HG03095 (cell line): ENCODE measurements at regions not wholly inside any gene's neighbourhood (a gene's known extent, or its start where the extent isn't known, plus 50 kb on each side); places are given as distances from the start of the nearest gene placed in this dataset.

Experiments used
- ATAC-seq: cut with Tn5 transposase; IDR thresholded peaks from one replicate; pipeline ENCODE4 v1.9.1; 2021; ENCODE audit warnings: moderate library complexity; ENCODE audit not compliant: unreplicated experiment

DNA sequence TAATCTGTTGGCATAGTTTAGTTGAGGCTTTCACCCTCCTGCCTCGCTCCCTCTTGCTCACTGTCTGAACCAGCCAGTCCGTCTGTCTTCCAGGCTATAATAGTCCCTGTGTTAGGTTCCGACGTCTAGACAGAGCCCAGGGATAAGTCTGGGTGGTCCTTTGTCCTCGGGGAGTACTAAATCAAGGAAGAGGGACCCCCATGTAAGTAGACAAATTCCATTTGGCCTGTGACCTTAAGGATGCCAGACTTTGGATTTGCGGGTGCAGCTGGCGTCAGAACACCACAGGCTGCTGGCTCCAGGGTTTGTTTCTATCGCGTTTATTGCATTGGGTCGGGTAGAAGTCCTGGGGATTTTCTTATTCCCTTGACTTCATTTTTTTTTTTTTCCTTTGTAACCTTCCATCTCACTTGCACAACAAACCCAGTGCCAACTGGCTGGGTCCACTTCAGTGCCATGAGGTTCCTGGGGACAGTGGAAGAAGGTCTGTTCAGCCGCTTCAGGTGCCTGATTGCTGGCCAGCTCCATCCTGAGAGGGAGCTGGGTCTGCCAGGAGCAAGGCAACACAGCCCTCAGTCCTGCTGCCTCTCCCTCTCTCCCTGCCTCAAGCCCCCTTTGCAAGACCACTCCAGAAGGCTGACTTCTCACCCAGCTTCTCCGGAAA is 95.4 kb upstream of the KLHL25 start:
- no peak for ATAC-seq

DNA sequence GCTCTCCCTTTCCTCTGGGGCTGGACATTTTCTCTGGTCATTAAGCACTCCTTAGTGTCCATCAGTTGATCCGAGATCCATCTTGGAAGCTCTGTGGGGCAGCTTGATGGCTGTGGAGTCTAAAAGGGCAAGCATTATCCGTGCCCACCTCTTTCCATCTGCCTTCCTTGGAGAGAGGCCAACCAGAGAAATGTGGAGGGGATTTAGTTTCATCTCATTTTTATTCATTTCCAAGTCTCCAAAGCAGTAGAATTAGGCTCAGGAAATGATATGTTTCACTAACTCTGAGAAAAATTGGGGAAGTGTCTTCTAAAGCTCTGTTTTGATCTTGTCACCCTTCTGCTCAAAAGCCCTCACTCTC is 95.9 kb upstream of the KLHL25 start:
- ATAC-seq, result no peak

DNA sequence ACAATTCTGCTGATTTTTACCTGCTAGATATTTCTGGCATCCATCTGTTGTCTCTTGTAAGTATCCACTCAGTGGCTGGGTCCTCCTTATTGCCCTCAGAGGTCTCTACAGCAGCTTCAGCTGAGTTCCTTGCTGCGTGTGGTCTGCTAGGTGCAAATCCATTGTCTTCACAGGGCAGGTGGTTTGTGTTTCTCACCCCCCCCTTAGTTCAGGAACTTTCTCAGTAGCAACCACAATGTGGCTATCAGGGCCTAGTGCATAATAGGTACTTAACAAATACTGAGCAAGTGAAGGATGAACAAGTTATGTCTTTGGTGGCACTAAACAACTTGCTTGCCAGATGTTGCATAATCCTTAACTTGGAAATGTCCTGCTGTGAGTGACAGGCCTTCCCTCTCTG is 96.7 kb upstream of the KLHL25 start:
- no peak for ATAC-seq

DNA sequence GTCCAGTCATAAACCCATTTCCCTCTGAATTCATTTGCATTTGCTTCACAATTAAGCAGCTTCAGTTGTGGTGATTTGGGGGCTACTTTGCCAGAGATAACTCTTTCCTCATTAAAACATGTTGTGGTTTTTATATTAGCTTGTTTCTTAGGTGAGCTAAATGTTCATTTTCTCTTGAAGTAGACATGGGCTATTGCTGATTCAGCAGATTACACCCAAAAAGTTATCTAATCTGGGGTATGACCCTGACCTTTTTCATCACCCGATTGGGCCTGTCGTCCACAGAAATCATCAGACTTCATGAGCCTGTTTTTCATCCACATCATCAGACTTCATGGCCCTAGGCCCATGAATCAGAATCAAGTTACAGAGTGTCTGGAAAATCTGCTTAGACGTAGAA is 97.5 kb upstream of the KLHL25 start:
- no peak for ATAC-seq

DNA sequence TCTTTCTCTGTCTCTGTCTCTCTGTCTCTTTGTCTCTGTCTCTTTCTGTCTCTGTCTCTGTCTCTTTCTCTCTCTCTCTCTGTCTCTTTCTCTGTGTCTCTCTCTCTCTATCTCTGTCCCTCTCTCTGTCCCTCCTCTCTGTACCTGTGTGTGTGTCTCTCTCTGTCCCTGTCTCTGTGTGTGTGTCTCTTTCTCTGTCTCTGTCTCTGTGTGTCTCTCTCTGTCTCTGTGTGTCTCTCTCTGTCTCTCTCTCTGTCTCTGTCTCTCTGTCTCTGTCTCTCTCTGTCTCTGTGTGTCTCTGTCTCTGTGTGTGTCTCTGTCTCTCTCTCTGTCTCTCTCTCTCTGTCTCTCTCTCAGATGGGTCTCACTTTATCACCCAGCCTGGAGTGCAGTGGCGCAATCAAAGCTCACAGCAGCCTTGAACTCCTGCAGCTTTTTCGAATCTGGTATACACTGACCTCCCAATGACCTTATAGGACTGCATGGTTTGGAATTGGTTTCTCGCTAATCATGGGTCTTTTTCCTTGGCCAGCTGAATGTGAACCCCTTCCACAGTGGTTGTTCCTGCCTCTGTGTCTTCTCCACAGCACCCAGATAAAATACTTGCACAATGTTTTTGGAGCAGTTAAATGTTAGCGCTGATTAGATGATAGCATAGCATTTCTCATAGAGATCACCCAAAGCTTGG is 102.6 kb upstream of the KLHL25 start:
- no peak for ATAC-seq

DNA sequence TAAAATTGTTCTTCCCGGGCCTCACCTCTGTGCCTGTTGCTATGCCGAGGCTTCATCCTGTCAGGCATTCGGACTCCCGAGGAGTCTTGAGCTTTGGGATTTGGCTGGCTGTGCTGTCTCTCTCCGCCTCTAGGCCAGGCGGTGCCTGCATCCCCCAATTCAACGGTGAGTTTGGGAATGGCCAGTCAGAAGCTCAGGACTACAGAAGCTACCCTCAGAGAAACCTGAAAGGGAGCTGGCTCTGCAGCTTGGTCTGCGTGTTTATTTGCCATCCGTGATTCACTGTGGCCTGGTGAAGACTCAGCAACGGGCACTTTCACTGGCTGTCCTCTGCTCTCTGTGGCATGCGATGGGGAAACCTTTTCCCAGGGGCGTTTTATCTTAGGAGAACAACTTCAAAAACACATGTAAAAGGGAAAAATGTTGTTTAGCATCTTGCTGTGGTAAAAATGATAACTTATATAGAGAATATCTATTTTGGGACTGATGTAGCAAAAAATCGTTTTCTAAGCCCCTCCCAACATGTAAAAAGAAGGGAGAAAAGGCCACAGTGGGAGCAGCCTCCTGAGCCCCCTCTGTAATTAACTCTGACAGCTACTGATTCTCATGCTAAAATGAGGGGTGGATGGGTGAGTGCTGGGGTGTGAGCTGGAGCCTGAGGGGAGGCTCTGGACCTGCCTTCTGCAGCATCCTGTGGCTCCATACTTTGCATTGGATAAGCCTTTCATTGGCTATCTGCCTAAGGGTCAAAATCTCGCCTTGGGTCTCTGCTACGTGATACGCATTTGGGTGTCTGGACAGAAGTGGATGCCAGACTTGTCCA is 103.4 kb upstream of the KLHL25 start:
- ATAC-seq, result no peak

DNA sequence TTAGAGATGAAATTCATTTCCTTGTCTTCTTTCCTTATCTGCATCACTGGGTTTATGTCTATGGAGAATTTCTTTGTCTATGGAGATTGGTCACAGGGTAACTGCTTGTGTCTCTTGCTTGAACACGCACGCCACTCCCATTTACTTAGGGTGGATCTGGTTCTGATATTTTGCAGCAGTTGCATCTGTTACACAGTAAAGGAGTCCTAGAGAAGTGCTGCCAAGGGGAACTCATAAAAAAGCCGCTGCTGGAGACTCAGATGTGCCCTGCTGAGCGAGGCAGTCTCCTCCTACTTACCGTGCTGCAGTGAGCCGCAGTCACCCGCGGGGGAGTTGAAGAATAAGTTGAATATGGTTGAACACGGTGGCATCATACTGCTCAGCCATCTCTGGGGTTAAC is 105.2 kb upstream of the KLHL25 start:
- ATAC-seq, result no peak

DNA sequence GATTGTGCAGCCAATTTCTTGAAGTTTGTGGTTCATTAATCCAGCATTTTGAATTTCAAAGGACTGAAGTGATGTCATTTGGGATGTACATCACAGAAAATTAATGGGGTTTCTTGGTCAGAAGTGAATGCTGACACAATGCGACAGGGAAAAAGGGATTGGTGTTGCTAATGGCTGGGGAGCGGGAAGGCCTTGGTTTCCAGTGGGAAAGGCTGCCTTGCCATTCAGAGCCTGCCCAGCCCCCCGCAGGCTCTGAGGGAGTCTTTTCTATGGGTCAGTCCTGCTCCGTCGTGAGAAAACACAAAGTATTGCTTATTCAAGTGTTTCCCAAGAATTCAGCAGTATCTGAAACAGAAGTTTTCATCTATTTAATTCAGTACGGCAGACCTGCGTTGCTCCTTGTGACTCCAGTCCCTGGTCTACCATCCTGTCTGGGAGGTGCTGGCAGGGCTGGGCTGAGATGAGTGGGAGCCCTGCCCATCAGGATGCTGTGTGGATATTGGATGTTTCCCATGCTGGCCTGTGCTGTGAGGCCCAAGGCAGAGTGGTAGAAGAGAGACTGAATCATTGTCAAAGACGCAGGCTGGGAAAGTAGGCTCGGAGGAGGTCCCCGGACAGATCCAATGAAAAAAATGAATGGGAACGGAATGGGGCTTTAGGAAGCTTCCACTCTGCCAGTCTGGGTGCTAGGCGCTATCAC is 111.2 kb upstream of the KLHL25 start:
- no peak for ATAC-seq

DNA sequence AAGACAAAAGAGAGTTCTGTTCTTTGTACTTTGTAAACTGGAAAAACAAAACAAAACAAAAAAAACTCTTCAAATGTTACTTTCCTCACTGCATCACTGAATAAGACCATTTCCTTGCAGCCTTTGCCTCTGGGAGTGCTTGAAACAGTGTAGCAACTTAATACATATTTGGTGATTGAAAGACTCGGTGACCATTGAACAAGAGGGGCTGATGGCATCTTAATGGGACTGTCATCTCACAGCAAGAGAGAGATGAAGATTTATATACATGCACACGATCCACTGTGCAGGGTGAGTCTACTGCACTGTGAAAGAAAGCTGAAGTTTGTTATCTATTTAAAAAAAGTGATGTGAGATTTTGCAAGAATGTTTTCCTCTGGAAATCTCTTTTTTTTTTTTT is 111.9 kb upstream of the KLHL25 start:
- no peak for ATAC-seq

DNA sequence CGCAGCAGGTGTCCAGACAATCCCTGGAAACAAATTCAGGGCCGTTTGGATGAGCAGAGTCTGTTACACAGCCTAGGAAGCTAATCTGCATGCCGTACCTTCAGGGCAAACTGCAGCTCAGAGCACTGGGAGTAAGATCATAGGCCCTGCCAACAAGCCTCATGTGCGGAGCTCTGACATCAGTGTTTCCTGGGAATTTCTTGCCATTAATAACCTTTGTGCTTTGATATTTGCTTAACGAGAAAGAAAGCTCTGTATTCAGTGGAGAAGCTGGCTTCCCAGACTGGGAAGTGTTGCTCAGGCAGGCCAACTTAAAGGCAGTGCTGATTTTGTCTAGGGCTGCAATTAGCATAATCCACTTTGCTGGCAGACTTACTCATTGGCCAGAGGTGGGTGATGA is 116.1 kb upstream of the KLHL25 start:
- no peak for ATAC-seq

DNA sequence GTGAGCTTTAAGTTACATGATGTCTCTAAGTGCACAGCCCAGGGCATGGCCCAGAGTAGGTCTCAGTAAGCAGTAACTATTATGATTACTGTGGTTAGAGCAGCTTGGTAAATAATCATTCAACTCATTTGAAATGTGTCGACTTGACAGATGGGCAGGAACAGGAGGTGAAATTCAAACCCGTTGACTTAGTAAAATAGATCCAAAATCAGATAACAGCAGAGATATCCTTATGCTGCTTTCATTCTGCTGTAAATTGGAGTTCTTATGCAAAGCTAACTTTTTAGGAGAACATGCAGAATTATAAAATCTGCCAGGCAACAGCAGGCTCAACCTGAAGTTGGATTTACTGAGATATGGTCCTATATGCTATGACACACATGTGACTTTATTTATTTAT is 118.7 kb upstream of the KLHL25 start:
- no peak for ATAC-seq

DNA sequence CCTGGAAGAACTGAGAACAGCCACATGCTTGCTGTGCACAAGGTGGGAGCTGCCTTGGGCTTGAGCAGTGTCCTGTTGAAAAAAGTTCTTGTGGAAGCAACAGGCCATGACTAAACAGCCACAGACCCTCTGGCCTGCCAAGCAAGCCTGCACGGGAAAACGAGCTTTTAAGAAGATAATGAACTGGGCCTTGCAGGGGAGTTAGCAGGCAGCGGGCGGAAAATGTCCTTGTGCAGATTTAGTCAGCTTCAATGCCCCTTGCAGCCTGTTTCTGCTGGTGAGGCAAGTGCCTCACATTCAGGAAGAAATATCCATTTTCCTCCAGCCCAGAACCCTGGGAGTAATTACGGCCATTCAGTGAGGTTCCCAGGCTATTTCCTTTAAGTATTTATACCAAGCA is 126.2 kb upstream of the KLHL25 start:
- ATAC-seq, result no peak

DNA sequence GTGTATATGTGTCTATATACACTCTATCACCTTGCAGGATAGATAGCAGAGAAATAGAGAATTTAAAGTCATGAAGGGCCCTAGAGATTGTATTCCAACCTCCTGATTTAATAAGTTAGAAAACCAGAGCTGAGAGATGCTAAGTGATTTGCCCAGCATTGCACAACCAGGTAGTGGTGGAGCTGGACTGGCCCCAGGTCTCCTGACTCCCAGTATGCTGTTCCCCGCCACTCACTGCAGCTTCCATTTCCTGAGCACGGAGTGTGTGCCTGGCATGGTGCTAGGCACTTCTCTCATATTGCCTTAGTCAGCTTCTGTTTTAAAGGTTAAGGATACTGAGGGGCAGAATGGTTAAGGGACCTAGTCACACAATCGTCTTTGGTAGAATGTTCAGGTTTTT is 129.4 kb upstream of the KLHL25 start:
- no peak for ATAC-seq

DNA sequence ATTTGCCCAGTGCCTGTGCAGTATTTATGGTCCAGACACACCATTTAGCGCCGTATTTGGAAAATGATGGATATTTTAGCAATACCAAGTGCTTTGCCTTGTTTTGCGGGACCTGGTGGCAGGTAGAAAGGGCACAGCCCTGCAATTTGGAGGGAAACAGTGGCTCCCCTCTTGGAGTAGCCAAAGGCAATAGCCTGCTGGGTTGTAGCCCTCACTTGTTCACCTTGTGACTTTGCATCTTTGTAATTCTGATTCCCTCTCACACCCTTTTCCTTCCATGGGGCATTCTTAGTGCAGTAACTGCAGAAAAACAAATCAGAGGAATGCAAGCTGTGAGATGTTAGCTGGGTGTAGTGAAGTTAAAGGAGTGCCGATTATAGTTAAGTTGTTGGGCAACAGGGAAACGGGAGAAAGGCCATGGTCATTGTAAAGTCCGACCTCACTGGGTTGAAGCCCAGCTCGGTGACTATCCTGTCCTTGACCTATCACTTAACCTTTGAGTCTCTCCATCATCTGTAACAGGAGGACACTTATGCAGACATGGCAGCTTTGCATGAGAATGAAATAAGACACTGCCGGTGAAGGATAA is 131.0 kb upstream of the KLHL25 start:
- no peak for ATAC-seq

DNA sequence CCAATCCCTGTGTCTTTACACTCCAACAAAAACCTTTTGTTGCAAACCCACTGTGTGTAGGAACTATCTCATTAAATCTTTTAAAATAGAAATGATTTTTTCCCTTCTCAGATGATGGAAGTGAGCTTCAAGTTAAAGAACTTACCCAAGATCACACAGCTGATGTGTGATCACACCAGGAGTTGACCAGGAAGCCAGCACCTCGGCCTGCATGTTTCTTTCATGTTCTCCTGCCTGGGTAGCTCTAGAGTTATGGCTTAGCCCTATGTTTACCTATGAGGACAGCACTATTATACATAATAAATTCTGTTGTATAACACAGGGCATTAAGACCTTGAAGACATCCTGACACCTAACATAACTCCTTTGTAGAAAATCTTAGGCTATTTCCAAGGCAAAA is 132.1 kb upstream of the KLHL25 start:
- no peak for ATAC-seq

DNA sequence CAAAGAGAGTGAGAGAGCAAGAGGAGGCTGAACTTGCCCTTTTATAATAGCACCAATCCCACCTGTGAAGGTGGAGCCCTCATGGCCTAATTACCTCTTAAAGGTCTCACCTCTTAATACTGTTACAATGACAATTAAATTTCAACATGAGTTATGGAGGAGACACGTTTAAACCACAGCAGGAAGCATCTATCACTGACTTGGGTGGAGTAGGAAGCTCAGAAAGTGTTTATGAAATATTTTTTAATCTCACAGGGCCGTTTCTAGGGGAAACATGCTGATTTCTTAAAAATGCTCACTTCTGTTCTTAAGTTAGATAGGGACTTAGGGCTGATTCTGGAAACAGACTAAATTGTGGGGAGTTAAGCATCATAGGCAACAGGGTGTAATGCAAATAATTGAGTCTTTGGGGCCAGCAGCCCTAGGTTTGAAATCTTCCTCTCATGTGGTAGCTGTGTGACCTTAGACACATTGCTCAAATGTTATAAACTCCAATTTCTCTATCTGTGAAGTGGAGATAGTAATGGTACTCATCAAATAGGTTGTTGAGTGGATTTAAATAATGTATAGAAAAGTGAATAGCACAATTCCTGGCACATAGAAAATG is 133.3 kb upstream of the KLHL25 start:
- ATAC-seq, result no peak

DNA sequence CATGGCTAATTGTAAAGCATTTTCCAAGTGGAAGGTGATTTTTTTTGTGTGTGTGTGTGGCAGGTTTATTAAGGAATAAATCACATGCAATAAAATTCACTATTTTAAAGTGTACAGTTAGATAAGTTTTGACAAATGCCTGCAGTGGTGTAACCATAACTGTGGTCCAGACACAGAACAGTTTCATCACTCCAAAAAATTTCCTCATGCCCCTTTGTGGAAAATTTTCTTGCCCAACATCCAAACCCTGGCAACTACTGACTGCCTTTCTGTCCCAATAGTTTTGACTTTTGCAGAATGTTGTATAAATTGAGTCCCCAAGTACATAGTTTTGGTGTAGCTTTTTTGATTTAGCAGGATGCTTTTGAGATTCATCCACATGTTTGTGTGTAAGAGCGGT is 135.1 kb upstream of the KLHL25 start:
- ATAC-seq, result no peak

DNA sequence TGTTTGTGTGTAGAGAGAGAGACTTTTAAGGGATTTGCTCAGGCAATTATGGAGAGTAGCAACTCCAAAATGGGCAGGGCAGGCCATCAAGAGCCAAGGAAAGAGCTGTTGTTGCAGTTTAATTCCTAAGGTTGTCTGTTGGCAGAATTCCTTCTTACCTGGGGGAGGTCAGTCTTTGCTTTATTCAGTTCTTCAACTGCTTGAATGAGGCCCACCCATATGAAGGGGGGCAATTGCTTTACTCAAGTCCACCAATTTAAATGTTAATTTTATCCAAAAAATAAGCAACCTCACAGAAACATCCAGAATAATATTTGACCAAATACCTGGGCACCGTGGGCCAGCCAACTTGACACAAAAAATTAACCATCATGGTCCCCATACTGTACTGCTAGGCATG is 137.7 kb upstream of the KLHL25 start:
- no peak for ATAC-seq

DNA sequence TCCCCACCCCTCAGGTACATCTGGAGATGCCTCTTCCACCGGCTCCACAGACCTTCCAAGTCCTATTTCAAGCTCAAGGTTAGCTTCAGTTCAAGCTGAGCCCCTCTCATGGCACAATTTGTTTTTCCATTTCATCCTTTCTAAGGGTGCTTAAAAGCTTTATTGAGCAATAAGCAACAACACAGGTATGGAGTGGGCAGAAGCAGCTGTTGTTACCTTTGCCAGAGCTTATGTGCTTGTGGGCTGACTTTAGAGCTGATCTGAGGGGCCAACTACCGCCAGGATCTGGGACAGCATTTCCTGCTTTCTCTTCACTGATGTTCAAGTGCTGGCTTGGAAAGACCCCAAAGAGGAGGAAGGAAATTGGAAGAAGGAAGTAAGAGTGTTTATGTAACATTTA is 140.0 kb upstream of the KLHL25 start:
- no peak for ATAC-seq

DNA sequence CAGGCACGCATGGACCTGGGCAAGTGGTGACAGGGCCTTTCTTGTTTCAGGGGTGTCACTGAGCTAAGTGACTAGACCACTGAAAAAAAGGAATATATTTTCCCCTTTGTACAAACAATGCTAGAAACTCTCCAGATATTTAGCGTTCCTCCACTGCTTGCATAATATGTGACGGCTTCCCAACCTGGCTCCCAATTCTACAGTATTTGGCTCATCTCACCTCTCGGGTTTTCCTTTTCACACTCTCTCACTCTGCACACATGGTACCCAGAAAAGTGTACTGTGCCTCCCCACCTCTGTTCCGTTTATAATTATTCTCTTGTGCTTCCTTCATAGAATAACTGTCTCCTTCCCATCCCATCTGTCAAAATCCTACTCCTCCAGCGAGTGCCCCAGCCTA is 140.5 kb upstream of the KLHL25 start:
- no peak for ATAC-seq

DNA sequence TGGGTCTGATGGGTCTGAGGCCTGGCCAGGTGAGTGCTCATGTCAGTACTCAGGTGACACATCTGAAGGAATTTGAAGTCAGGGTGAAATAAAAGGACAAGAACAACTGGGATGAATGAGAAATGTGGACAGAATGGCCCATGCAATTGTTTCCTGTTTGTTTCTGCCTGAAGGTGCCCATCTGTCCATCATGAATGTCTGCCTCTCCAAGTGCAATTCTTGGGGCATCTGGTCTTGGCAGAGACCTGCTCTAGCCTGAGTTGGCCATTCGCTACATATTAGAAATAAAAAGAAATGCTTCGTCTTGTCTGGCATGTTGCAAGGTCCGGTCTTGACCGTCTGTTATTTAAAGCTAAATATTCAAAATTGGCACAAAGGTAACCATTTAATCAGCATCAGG is 142.0 kb upstream of the AGBL1 start:
- ATAC-seq, result no peak
